22Rv1 (cell line): ENCODE measurements at regions not wholly inside any gene's neighbourhood (a gene's known extent, or its start where the extent isn't known, plus 50 kb on each side); places are given as distances from the start of the nearest gene placed in this dataset.
A peak's percentile ranks its signal among the peaks of the same experiment; 100 is the strongest.

Source experiments
- H3K27ac ChIP-seq: fragments of 450-650 bp; 2 replicates; pipeline ENCODE4 v1.5.1; 2017
- CTCF ChIP-seq: fragments of 450-650 bp; IDR thresholded peaks from 2 replicates; pipeline ENCODE4 v1.5.1; 2017; ENCODE audit warnings: mild to moderate bottlenecking
- ZFX ChIP-seq: fragments of 450-650 bp; IDR thresholded peaks from 2 replicates; pipeline ENCODE4 v1.6.1; 2017; ENCODE audit warnings: antibody characterized with exemption, borderline replicate concordance

DNA sequence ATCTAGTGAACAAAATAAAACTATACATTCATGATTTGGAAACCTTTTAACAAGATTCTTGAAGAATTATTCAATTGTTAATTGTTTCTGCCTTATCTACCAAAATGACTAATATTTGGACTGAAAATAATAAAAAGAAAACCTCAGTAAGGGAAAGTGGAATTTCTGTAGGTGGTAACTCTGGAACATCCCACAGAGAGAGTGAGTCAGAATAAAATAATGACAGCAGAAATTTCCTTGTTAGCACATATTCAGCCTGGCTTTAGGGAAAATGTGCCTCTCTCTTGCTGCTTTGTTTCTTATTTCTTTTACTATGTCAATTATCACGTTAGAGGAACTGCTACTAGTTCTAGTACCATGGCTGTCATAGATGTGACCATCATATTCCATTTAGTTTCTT is 421.5 kb upstream of the GNPDA2 start:
- no peak for TF ChIP-seq ZFX
- no peak for TF ChIP-seq CTCF
- no peak overlapping the region for H3K27ac ChIP-seq

GRCh38 chr4:45131020-45131419 is 404.7 kb upstream of the GNPDA2 start:
- TF ChIP-seq ZFX (no peak), CTCF (no peak)
- H3K27ac ChIP-seq, result peak overlapping the region; percentile 27; the same call in 1 of the 2 replicates

GRCh38 chr4:45122406-45122805 is 396.1 kb upstream of the GNPDA2 start:
- TF ChIP-seq CTCF (no peak), ZFX (no peak)
- no peak overlapping the region for H3K27ac ChIP-seq

GRCh38 chr4:45121426-45121975 is 395.1 kb upstream of the GNPDA2 start:
- no peak overlapping the region for H3K27ac ChIP-seq
- TF ChIP-seq ZFX (no peak), CTCF (no peak)

DNA sequence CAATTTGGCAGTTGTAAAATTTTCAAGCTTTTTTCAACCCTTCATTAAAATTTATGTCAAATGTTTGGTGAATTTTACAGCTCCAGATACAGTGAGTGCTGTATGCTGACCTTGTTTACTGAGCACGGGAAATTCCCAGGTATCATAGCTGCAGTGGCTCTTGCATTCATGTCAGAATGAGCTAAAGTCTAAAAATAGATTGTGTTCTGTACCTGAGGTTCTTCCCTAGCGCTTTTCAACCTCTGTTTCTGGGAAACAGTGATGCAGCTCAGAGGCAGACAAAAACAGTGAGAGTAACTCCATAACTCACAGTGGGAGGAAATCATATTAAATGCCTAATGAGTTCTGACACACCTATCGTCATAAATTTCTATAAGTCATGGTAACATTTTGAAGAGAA is 393.8 kb upstream of the GNPDA2 start:
- no peak for TF ChIP-seq ZFX
- no peak for TF ChIP-seq CTCF
- no peak overlapping the region for H3K27ac ChIP-seq

- no peak for TF ChIP-seq ZFX
- no peak for TF ChIP-seq CTCF
- no peak overlapping the region for H3K27ac ChIP-seq
These were observed 393.0 kb upstream of the GNPDA2 start for GRCh38 chr4:45119376-45119775.

- no peak overlapping the region for H3K27ac ChIP-seq
- TF ChIP-seq CTCF (no peak), ZFX (no peak)
These were observed 376.4 kb upstream of the GNPDA2 start for GRCh38 chr4:45102716-45103115.
